Activated CD4-positive, alpha-beta memory T cell treated with anti-CD3 and anti-CD28 coated beads for 36 hours (primary cell): ENCODE measurements at regions not wholly inside any gene's neighbourhood (a gene's known extent, or its start where the extent isn't known, plus 50 kb on each side); places are given as distances from the start of the nearest gene placed in this dataset.
"Not testable (repeated sequence)": the region's sequence is repeated elsewhere in the genome, so short reads cannot be mapped to it uniquely, and the experiment has no call there.

ENCODE experiments used
- CTCF ChIA-PET: fragments of 350-600 bp; sonication (Branson Sonifier 250); formaldehyde crosslinking; loops from one replicate; lab custom pipeline; 2021; ENCODE audit warnings: antibody characterized with exemption, inconsistent platforms; lab: Charles Lee
- POLR2A ChIA-PET: fragments of 350-600 bp; sonication (Branson Sonifier 250); formaldehyde crosslinking; loops from one replicate; lab custom pipeline; 2021; ENCODE audit warnings: antibody characterized with exemption; lab: Charles Lee
- DNase-seq: peaks from one replicate; pipeline ENCODE4 v3.0.0-alpha.2; 2020
- H3K27ac Mint-ChIP-seq: one replicate; pipeline ENCODE4 v1.8.0; 2021; ENCODE audit warnings: mixed read lengths
- H3K27me3 Mint-ChIP-seq: one replicate; pipeline ENCODE4 v1.8.0; 2021; ENCODE audit warnings: mixed read lengths
- H3K36me3 Mint-ChIP-seq: one replicate; pipeline ENCODE4 v1.8.0; 2021; ENCODE audit warnings: mixed read lengths
- H3K4me1 Mint-ChIP-seq: one replicate; pipeline ENCODE4 v1.8.0; 2021; ENCODE audit warnings: low read depth, mixed read lengths
- H3K4me3 Mint-ChIP-seq: one replicate; pipeline ENCODE4 v1.8.0; 2021; ENCODE audit warnings: mild to moderate bottlenecking, mixed read lengths
- H3K9me3 Mint-ChIP-seq: one replicate; pipeline ENCODE4 v1.8.0; 2021; ENCODE audit warnings: mixed read lengths
- intact Hi-C: fragments of 100-400 bp; cut with micrococcal nuclease; formaldehyde crosslinking; loops from one replicate; pipeline ENCODE4 v1.15.1; 2023

- CTCF ChIA-PET = no interaction called here
- POLR2A ChIA-PET = no interaction called here
- H3K27me3 Mint-ChIP-seq = peaks cover 18% of the 10 kb centered on the region
- DNase-seq = no peak
- H3K9me3 Mint-ChIP-seq = peaks cover 5% of the 10 kb centered on the region
- intact Hi-C loops = no loop called here
- H3K4me3 Mint-ChIP-seq = no peak overlapping the region
- no peak overlapping the region for H3K27ac Mint-ChIP-seq
- H3K36me3 Mint-ChIP-seq = no peaks in the 10 kb centered on the region
- H3K4me1 Mint-ChIP-seq = no peaks in the 10 kb centered on the region
These were observed 120.3 kb upstream of the CRHR1 start for GRCh38 chr17:45663772-45664171.

DNA sequence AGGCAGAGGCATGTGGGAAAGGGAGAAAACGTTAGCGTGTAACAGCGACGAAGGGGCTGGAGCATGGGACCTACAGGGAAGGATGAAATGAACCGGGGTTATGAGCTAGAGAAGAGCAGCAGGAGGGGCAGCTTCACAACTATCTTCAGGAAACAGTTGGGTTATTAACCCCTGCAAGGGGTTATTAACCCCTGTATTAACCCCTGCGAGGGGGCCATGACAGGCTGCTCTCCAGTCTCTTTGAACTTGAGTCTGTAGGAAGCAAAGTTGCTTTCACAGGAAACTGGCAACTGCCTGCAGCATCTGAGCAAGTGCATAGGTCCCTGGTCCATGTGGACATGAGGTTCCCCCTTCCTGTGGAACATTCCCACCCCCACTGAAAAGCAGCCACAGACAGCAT is 119.2 kb upstream of the CRHR1 start:
- Mint-ChIP-seq H3K4me3 (no peak overlapping the region), H3K9me3 (peaks cover 5% of the 10 kb centered on the region), H3K27ac (no peak overlapping the region), H3K27me3 (peaks cover 17% of the 10 kb centered on the region), H3K36me3 (no peaks in the 10 kb centered on the region), H3K4me1 (no peaks in the 10 kb centered on the region)
- POLR2A ChIA-PET = no interaction called here
- CTCF ChIA-PET = interaction anchor here (1.5 to 2.0 kb wide), 2 partner anchors 25 to 167 kb away, joined by 4 to 8 read pairs; no protein-coding TSS in a partner anchor
- no peak for DNase-seq
- intact Hi-C loops = no loop called here

DNA sequence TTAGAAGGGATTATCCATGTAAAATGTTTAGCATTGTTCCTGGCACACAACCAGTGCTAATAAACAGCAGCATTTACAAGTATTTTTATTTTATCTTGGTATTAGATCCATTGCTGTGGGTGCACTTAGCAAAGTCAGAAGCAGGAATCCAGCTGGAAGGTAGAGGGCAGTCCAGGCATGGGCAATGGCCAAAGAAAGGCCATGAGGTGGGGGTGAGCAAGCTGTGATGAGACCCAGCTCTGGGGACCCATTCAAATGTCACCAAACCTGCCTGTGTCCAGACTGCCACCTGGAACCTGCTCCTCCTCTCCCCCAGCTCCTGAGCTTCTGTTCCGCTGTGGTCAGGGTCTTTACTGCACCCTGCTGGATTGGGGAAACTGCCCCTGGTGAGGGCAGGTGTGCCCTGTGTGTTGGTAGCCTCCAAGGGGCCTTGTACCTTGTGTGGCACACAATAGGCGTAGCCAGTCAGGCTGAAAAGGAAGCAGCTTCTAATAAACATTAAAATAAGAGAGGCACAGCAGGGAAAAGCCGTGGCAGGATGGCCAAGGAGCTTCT is 118.0 kb upstream of the CRHR1 start:
- H3K4me1 Mint-ChIP-seq = no peaks in the 10 kb centered on the region
- intact Hi-C loops = no loop called here
- no peak overlapping the region for H3K4me3 Mint-ChIP-seq
- no peak overlapping the region for H3K27ac Mint-ChIP-seq
- H3K9me3 Mint-ChIP-seq = peaks cover 5% of the 10 kb centered on the region
- peaks cover 15% of the 10 kb centered on the region for H3K27me3 Mint-ChIP-seq
- H3K36me3 Mint-ChIP-seq = no peaks in the 10 kb centered on the region
- ChIA-PET POLR2A (no interaction called here), CTCF (interaction anchor here (0.5 to 2.0 kb wide), 6 partner anchors 19 to 227 kb away, joined by 3 to 8 read pairs (median 3); no protein-coding TSS in a partner anchor)
- DNase-seq = no peak

DNA sequence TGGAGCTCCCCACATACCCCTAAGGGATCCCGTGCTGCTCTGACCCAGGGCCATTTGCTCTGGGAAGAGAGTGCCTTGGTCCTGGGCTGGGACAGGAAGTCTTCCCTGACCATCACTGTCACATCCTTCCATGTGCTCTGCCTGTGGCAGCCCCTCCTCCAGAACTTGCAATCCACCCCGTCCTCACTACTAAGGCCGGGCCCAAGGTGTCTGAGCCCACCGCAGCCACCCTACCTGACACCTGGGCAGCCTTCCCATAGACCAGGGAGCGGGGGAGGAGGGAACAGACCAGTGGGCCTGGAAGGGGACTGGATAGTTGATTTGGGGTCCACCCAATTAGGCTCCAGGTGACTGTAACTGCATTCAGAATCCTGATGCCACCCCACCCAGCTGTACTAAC is 117.5 kb upstream of the CRHR1 start:
- intact Hi-C loops = no loop called here
- CTCF ChIA-PET = interaction anchor here (0.5 to 2.0 kb wide), 6 partner anchors 19 to 227 kb away, joined by 3 to 8 read pairs (median 3); no protein-coding TSS in a partner anchor
- DNase-seq = no peak
- POLR2A ChIA-PET = no interaction called here
- Mint-ChIP-seq H3K27ac (no peak overlapping the region), H3K4me1 (no peaks in the 10 kb centered on the region), H3K9me3 (peaks cover 5% of the 10 kb centered on the region), H3K27me3 (peaks cover 10% of the 10 kb centered on the region), H3K36me3 (no peaks in the 10 kb centered on the region), H3K4me3 (no peak overlapping the region)

- intact Hi-C loops = no loop called here
- Mint-ChIP-seq H3K36me3 (no peaks in the 10 kb centered on the region), H3K27me3 (peaks cover 7% of the 10 kb centered on the region), H3K4me3 (no peak overlapping the region), H3K27ac (no peak overlapping the region), H3K4me1 (no peaks in the 10 kb centered on the region), H3K9me3 (peaks cover 1% of the 10 kb centered on the region)
- DNase-seq = no peak
- POLR2A ChIA-PET = no interaction called here
- CTCF ChIA-PET = no interaction called here
These were observed 116.4 kb upstream of the CRHR1 start for GRCh38 chr17:45667591-45668171.

DNA sequence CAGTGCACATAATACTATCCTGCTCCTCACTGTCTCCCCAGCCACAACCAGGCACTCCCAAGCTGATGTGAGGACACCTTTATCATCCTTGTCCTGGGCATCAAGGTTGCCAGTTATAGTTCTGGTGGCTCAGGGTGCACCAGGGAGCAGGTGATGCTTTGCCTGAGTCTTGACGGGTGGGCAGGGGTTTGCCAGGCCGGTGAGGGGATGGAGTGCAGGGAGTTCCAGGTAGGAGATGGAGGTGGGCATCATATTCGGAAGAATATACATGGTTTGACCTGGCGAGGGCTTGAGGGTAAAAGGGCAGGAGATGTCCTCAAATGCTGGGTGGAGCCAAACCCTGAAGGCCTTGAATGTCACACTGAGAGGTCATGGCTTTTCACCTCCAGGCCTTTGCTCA is 115.8 kb upstream of the CRHR1 start:
- H3K4me3 Mint-ChIP-seq = no peak overlapping the region
- H3K27me3 Mint-ChIP-seq = peaks cover 3% of the 10 kb centered on the region
- POLR2A ChIA-PET = no interaction called here
- no peaks in the 10 kb centered on the region for H3K4me1 Mint-ChIP-seq
- H3K27ac Mint-ChIP-seq = no peak overlapping the region
- CTCF ChIA-PET = no interaction called here
- no peak for DNase-seq
- intact Hi-C loops = no loop called here
- H3K9me3 Mint-ChIP-seq = no peaks in the 10 kb centered on the region
- H3K36me3 Mint-ChIP-seq = no peaks in the 10 kb centered on the region

DNA sequence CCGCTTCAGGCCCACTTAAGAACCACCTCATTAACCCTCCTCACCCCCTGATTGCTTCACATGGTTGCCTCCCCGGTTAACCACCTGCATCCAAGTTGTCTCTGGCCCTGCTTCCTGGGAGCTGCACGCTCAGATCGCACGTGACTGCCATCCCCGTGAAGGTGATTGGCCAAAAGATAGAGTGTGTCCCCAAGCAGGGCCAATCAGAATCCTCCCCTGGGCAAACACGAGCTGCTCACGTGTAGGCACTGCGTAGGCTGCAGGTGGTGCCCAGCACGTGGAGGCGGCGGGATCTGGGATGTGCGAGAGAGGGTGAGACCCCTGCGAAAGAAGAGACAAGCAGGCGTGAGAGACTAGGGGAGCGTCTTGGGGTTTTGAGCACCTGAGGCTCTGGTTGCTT is 111.8 kb upstream of the CRHR1 start:
- no peaks in the 10 kb centered on the region for H3K4me1 Mint-ChIP-seq

GRCh38 chr17:45672792-45673191 is 111.3 kb upstream of the CRHR1 start:
- Mint-ChIP-seq H3K4me1 (no peaks in the 10 kb centered on the region), H3K4me3 (no peak overlapping the region), H3K9me3 (peaks cover 3% of the 10 kb centered on the region), H3K27ac (no peak overlapping the region), H3K27me3 (no peaks in the 10 kb centered on the region), H3K36me3 (peaks cover 3% of the 10 kb centered on the region)
- ChIA-PET CTCF (no interaction called here), POLR2A (no interaction called here)
- DNase-seq = no peak
- intact Hi-C loops = no loop called here

More for the DNA sequence above, 111.8 kb upstream of the CRHR1 start:
- intact Hi-C loops = no loop called here
- H3K36me3 Mint-ChIP-seq = peaks cover 3% of the 10 kb centered on the region
- no peaks in the 10 kb centered on the region for H3K27me3 Mint-ChIP-seq
- ChIA-PET CTCF (no interaction called here), POLR2A (no interaction called here)
- H3K4me3 Mint-ChIP-seq = no peak overlapping the region
- peaks cover 3% of the 10 kb centered on the region for H3K9me3 Mint-ChIP-seq
- no peak overlapping the region for H3K27ac Mint-ChIP-seq
- no peak for DNase-seq

- H3K27ac Mint-ChIP-seq, H3K27me3 Mint-ChIP-seq, H3K9me3 Mint-ChIP-seq, intact Hi-C loops, DNase-seq, POLR2A ChIA-PET, CTCF ChIA-PET, H3K36me3 Mint-ChIP-seq, H3K4me3 Mint-ChIP-seq, H3K4me1 Mint-ChIP-seq: not testable (repeated sequence)
These were observed 110.4 kb upstream of the CRHR1 start for GRCh38 chr17:45673759-45674158.

- Mint-ChIP-seq H3K27me3 (peaks cover 3% of the 10 kb centered on the region), H3K27ac (no peak overlapping the region), H3K9me3 (peaks cover 3% of the 10 kb centered on the region), H3K4me3 (no peak overlapping the region), H3K4me1 (no peaks in the 10 kb centered on the region), H3K36me3 (peaks cover 3% of the 10 kb centered on the region)
- no peak for DNase-seq
- intact Hi-C loops = no loop called here
- ChIA-PET POLR2A (no interaction called here), CTCF (interaction anchor here (1.6 kb wide), 1 partner anchor 156 kb away, joined by 3 read pairs; no protein-coding TSS in a partner anchor)
These were observed 109.1 kb upstream of the CRHR1 start for GRCh38 chr17:45675012-45675411.

DNA sequence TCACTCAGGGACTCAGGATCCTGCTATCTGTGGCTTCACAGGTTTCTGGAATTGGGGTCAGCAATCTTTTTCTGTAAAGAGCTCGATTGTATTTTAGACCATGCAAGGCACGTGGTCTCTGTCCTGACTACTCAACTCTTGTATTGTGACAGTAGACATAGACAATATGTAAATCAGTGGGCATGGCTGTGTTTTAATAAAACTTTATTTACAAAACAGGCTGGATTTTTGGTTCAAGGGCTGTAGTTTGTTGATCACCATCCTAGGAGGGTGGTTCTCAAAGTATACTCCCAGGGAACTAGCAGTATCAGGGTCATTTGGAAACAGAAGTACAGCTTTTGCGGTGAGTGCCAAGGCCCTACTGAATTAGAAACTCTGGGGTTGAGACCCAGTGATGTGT is 108.2 kb upstream of the CRHR1 start:
- no peak for DNase-seq
- Mint-ChIP-seq H3K27me3 (peaks cover 5% of the 10 kb centered on the region), H3K9me3 (peaks cover 3% of the 10 kb centered on the region), H3K4me3 (no peak overlapping the region), H3K4me1 (no peaks in the 10 kb centered on the region), H3K27ac (no peak overlapping the region), H3K36me3 (peaks cover 3% of the 10 kb centered on the region)
- CTCF ChIA-PET = interaction anchor here (1.6 kb wide), 1 partner anchor 155 kb away, joined by 3 read pairs; no protein-coding TSS in a partner anchor
- intact Hi-C loops = no loop called here
- POLR2A ChIA-PET = no interaction called here

- ChIA-PET POLR2A (no interaction called here), CTCF (no interaction called here)
- DNase-seq = no peak
- intact Hi-C loops = no loop called here
- H3K4me1 Mint-ChIP-seq = no peaks in the 10 kb centered on the region
- H3K27me3 Mint-ChIP-seq = peaks cover 5% of the 10 kb centered on the region
- H3K36me3 Mint-ChIP-seq = peaks cover 3% of the 10 kb centered on the region
- H3K27ac Mint-ChIP-seq = no peak overlapping the region
- no peak overlapping the region for H3K4me3 Mint-ChIP-seq
- peaks cover 3% of the 10 kb centered on the region for H3K9me3 Mint-ChIP-seq
These were observed 107.4 kb upstream of the CRHR1 start for GRCh38 chr17:45676695-45677094.

DNA sequence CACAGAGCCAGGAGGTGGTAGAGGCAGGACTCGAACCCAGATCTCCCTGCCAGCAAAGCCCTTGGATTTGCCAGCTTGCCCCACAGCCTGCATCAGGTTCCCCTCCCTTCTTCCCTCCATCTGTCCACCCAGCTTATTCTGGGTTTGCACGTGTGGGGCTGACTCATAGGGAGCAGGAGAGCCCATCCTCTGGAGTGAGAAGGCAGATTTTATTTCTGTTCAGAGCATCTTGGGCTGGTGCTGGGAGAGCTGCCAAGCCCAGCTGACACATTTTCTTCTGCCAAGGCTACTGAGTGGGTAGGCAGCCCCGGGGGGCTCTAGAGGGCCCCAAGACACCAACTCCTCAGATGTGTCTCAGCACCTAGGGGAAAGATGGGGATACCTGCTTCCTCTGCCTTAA is 106.3 kb upstream of the CRHR1 start:
- no peak overlapping the region for H3K4me3 Mint-ChIP-seq
- H3K27me3 Mint-ChIP-seq = peaks cover 5% of the 10 kb centered on the region
- H3K27ac Mint-ChIP-seq = no peak overlapping the region
- H3K36me3 Mint-ChIP-seq = peaks cover 3% of the 10 kb centered on the region
- H3K4me1 Mint-ChIP-seq = no peaks in the 10 kb centered on the region
- peaks cover 3% of the 10 kb centered on the region for H3K9me3 Mint-ChIP-seq
- ChIA-PET CTCF (no interaction called here), POLR2A (no interaction called here)
- intact Hi-C loops = no loop called here
- DNase-seq = no peak
